SK-N-SH (cell line): ENCODE measurements at regions not wholly inside any gene's neighbourhood (a gene's known extent, or its start where the extent isn't known, plus 50 kb on each side); places are given as distances from the start of the nearest gene placed in this dataset.

Source experiments
- CTCF ChIA-PET: fragments of 300-600, 350-600 bp; formaldehyde crosslinking; extraction: SDS; loops from one replicate; lab custom pipeline; 2021; lab: Yijun Ruan, JAX
- POLR2A ChIA-PET: fragments of 350-600 bp; sonication (Branson Sonifier 250); formaldehyde crosslinking; extraction: SDS; loops from one replicate; lab custom pipeline; 2020; ENCODE audit warnings: antibody characterized with exemption, inconsistent platforms; lab: Yijun Ruan, JAX
- DNase-seq: peaks from one replicate; pipeline ENCODE4 v3.0.0; 2012
- H2AFZ ChIP-seq: fragments of 200-600 bp; sonication (generic); 2 replicates; pipeline ENCODE4 v1.8.1; 2016; ENCODE audit warnings: antibody characterized with exemption, mild to moderate bottlenecking, low read depth
- H3F3A ChIP-seq: fragments of 200-600 bp; sonication (generic); replicated peaks from 2 replicates; pipeline ENCODE3; 2016; ENCODE audit warnings: antibody characterized with exemption, mild to moderate bottlenecking; ENCODE audit not compliant: insufficient read depth
- H3K27ac ChIP-seq, 2 experiments: fragments of 200-500 bp in 1 of 2; fragments of 200-600 bp in 1 of 2; sonication (Bioruptor generic) in 1 of 2; sonication (generic), shearing (Covaris generic) in 1 of 2; 2 replicates each; pipeline versions ENCODE4 v1.5.1 to v1.6.1; 2014 to 2016; ENCODE audit warnings: low read depth in 2 of 2, inconsistent platforms in 1 of 2, low read length in 1 of 2, mild to moderate bottlenecking in 1 of 2, mixed read lengths in 1 of 2
- H3K27me3 ChIP-seq: fragments of 200-600 bp; sonication (generic), shearing (Covaris generic); 2 replicates; pipeline ENCODE4 v1.6.1; 2016; ENCODE audit warnings: mixed run types; ENCODE audit not compliant: insufficient read depth
- H3K36me3 ChIP-seq, 2 experiments: fragments of 200-500 bp in 1 of 2; fragments of 200-600 bp in 1 of 2; sonication (Bioruptor generic) in 1 of 2; sonication (generic) in 1 of 2; replicated peaks in 1 of 2; 2 replicates each; pipeline versions ENCODE3 to v1.5.1; 2014 to 2016; ENCODE audit warnings: low read length in 1 of 2, mild to moderate bottlenecking in 1 of 2; ENCODE audit not compliant: insufficient read depth in 2 of 2, control insufficient read depth in 1 of 2
- H3K4me1 ChIP-seq, 2 experiments: fragments of 200-500 bp in 1 of 2; fragments of 200-600 bp in 1 of 2; sonication (Bioruptor generic) in 1 of 2; sonication (generic), shearing (Covaris generic) in 1 of 2; 2 replicates each; pipeline versions ENCODE4 v1.5.1 to v1.6.1; 2014 to 2016; ENCODE audit warnings: low read depth in 1 of 2, low read length in 1 of 2, mixed run types in 1 of 2; ENCODE audit not compliant: insufficient read depth in 2 of 2, control insufficient read depth in 1 of 2
- H3K4me2 ChIP-seq: fragments of 200-600 bp; sonication (generic), shearing (Covaris generic); 2 replicates; pipeline ENCODE4 v1.6.1; 2017; ENCODE audit warnings: mixed run types
- H3K4me3 ChIP-seq, 2 experiments: fragments of 200-500 bp in 1 of 2; fragments of 200-600 bp in 1 of 2; sonication (Bioruptor generic) in 1 of 2; sonication (generic), shearing (Covaris generic) in 1 of 2; 2 replicates each; pipeline versions ENCODE4 v1.5.1 to v1.8.1; 2014 to 2016; ENCODE audit warnings: low read depth in 2 of 2, inconsistent platforms in 1 of 2, low read length in 1 of 2, mild to moderate bottlenecking in 1 of 2, mixed read lengths in 1 of 2, moderate library complexity in 1 of 2
- H3K79me2 ChIP-seq: fragments of 200-600 bp; sonication (generic); 2 replicates; pipeline ENCODE4 v1.8.1; 2017; ENCODE audit warnings: mild to moderate bottlenecking; ENCODE audit not compliant: insufficient read depth
- H3K9ac ChIP-seq: fragments of 200-600 bp; sonication (generic); 2 replicates; pipeline ENCODE4 v1.6.1; 2017; ENCODE audit warnings: mixed run types
- H3K9me2 ChIP-seq: fragments of 200-600 bp; sonication (generic); 2 replicates; pipeline ENCODE4 v1.6.1; 2017; ENCODE audit warnings: mixed run types
- H3K9me3 ChIP-seq: fragments of 200-600 bp; sonication (generic); 2 replicates; pipeline ENCODE4 v1.6.1; 2017; ENCODE audit warnings: mixed run types, mild to moderate bottlenecking, moderate library complexity
- H4K20me1 ChIP-seq: fragments of 200-600 bp; sonication (generic); 2 replicates; pipeline ENCODE4 v1.6.1; 2017; ENCODE audit warnings: mild to moderate bottlenecking, mixed run types; ENCODE audit not compliant: insufficient read depth
- CTCF ChIP-seq: fragments of 200-600 bp; sonication (generic); IDR thresholded peaks from 2 replicates; pipeline ENCODE4 v1.6.1; 2017; ENCODE audit warnings: antibody characterized with exemption, mild to moderate bottlenecking, moderate library complexity
- ELF1 ChIP-seq: IDR thresholded peaks from 2 replicates; pipeline ENCODE4 v1.4.0; 2012
- EZH2phosphoT487 ChIP-seq: fragments of 200-600 bp; sonication (generic); IDR thresholded peaks from 2 replicates; pipeline ENCODE4 v1.6.1; 2017; ENCODE audit warnings: low read depth, mixed run types, mild to moderate bottlenecking, antibody characterized with exemption, moderate library complexity, borderline replicate concordance
- FOSL2 ChIP-seq: IDR thresholded peaks from 2 replicates; pipeline ENCODE4 v1.4.0; 2012; ENCODE audit warnings: low read depth, mild to moderate bottlenecking, moderate library complexity, borderline replicate concordance
- MAX ChIP-seq: IDR thresholded peaks from 2 replicates; pipeline ENCODE4 v1.4.0; 2012; ENCODE audit warnings: low read depth
- NRF1 ChIP-seq: IDR thresholded peaks from 2 replicates; pipeline ENCODE4 v1.6.1; 2012; ENCODE audit warnings: low read depth, mild to moderate bottlenecking, low read length
- PBX3 ChIP-seq: IDR thresholded peaks from 2 replicates; pipeline ENCODE4; 2012
- POLR2AphosphoS5 ChIP-seq: IDR thresholded peaks from 2 replicates; pipeline ENCODE4 v1.6.1; 2012; ENCODE audit warnings: low read depth, low read length
- RAD21 ChIP-seq: IDR thresholded peaks from 2 replicates; pipeline ENCODE4 v1.6.1; 2012; ENCODE audit warnings: mild to moderate bottlenecking, low read length
- RXRA ChIP-seq: IDR thresholded peaks from 2 replicates; pipeline ENCODE4 v1.4.0; 2012; ENCODE audit warnings: low read depth, mild to moderate bottlenecking, borderline replicate concordance
- TAF1 ChIP-seq: IDR thresholded peaks from 2 replicates; pipeline ENCODE4 v1.6.1; 2012; ENCODE audit warnings: low read depth, mild to moderate bottlenecking, low read length, moderate library complexity, borderline replicate concordance
- TCF12 ChIP-seq: IDR thresholded peaks from 2 replicates; pipeline ENCODE4 v1.4.0; 2012
- WGBS: methylation state at CpG from one replicate; pipeline ENCODE4 v1.1.6; 2017; ENCODE audit warnings: low lambda C conversion rate; 5-methylcytosine and 5-hydroxymethylcytosine counted together

GRCh38 chr21:25024639-25025038, 582.6 kb downstream of the MRPL39 start:
- CTCF ChIA-PET, result no interaction called here
- no peak for TF ChIP-seq RXRA

GRCh38 chr21:25005388-25005787, 601.9 kb downstream of the MRPL39 start:
- ChIA-PET CTCF (no interaction called here), POLR2A (no interaction called here)
- no peak overlapping the region for H3K9ac ChIP-seq
- H3K79me2 ChIP-seq, result no peaks in the 10 kb centered on the region
- 72% methylated on average over 7 of the region's 7 CpGs for WGBS
- no peak overlapping the region for H2AFZ ChIP-seq
- H3K4me3 ChIP-seq, result no peak overlapping the region
- H3K36me3 ChIP-seq, result no peaks in the 10 kb centered on the region
- H3K9me2 ChIP-seq, result no peaks in the 10 kb centered on the region
- TF ChIP-seq TCF12 (peak; percentile 24; the same call in 1 of the 2 replicates), POLR2AphosphoS5 (no peak)
- H3K27me3 ChIP-seq, result no peaks in the 10 kb centered on the region
- DNase-seq, result no peak
- no peak overlapping the region for H3K4me2 ChIP-seq
- H3F3A ChIP-seq, result no peaks in the 10 kb centered on the region
- H4K20me1 ChIP-seq, result no peaks in the 10 kb centered on the region
- no peaks in the 10 kb centered on the region for H3K4me1 ChIP-seq
- H3K9me3 ChIP-seq, result no peaks in the 10 kb centered on the region
- H3K27ac ChIP-seq, result no peak overlapping the region

More at GRCh38 chr21:25024639-25025038, 582.6 kb downstream of the MRPL39 start:
- Histone ChIP-seq H3K9ac (no peak overlapping the region), H3K4me1 (no peaks in the 10 kb centered on the region), H3K9me3 (no peaks in the 10 kb centered on the region; the same call in 1 of the 2 replicates), H3K9me2 (no peaks in the 10 kb centered on the region), H3F3A (no peaks in the 10 kb centered on the region), H3K36me3 (no peaks in the 10 kb centered on the region), H4K20me1 (no peaks in the 10 kb centered on the region), H3K4me2 (no peak overlapping the region), H2AFZ (no peak overlapping the region), H3K27ac (no peak overlapping the region), H3K79me2 (no peaks in the 10 kb centered on the region; the same call in 1 of the 2 replicates), H3K27me3 (no peaks in the 10 kb centered on the region), H3K4me3 (no peak overlapping the region)
- DNase-seq, result no peak
- no CpG with 5 or more reads among the region's 3 CpGs for WGBS
- POLR2A ChIA-PET, result no interaction called here

- Histone ChIP-seq H4K20me1 (no peaks in the 10 kb centered on the region), H3K4me2 (no peak overlapping the region), H3K27ac (no peak overlapping the region), H2AFZ (no peak overlapping the region), H3F3A (no peaks in the 10 kb centered on the region), H3K9me3 (no peaks in the 10 kb centered on the region), H3K9me2 (no peaks in the 10 kb centered on the region), H3K4me3 (no peak overlapping the region), H3K36me3 (no peaks in the 10 kb centered on the region), H3K27me3 (no peaks in the 10 kb centered on the region), H3K79me2 (no peaks in the 10 kb centered on the region)
- POLR2A ChIA-PET, result no interaction called here
- DNase-seq, result no peak
- WGBS, result 83% methylated on average over 2 of the region's 2 CpGs
- no peak for TF ChIP-seq NRF1
- no peak for TF ChIP-seq PBX3
- no peak for TF ChIP-seq RAD21
- TF ChIP-seq TAF1, result no peak
- no peak for TF ChIP-seq MAX
- no peak for TF ChIP-seq ELF1
- TF ChIP-seq FOSL2, result no peak
- TF ChIP-seq CTCF, result no peak
- TF ChIP-seq EZH2phosphoT487, result no peak
- TF ChIP-seq, all 33 proteins: peak for 0
- CTCF ChIA-PET, result no interaction called here
- no peak overlapping the region for H3K9ac ChIP-seq
- no peaks in the 10 kb centered on the region for H3K4me1 ChIP-seq
These were observed 604.6 kb downstream of the MRPL39 start for GRCh38 chr21:25002676-25003075.
